NCI-H2227 treated with DMSO at 0.1 percent for 48 hours (cell line): ENCODE measurements at regions not wholly inside any gene's neighbourhood (a gene's known extent, or its start where the extent isn't known, plus 50 kb on each side); places are given as distances from the start of the nearest gene placed in this dataset.
A peak's percentile ranks its signal among the peaks of the same experiment; 100 is the strongest.
"Not testable (repeated sequence)": the region's sequence is repeated elsewhere in the genome, so short reads cannot be mapped to it uniquely, and the experiment has no call there.

ENCODE experiments used
- DNase-seq: peaks from one replicate; lab custom pipeline; 2025; lab: John Stamatoyannopoulos, UW

DNA sequence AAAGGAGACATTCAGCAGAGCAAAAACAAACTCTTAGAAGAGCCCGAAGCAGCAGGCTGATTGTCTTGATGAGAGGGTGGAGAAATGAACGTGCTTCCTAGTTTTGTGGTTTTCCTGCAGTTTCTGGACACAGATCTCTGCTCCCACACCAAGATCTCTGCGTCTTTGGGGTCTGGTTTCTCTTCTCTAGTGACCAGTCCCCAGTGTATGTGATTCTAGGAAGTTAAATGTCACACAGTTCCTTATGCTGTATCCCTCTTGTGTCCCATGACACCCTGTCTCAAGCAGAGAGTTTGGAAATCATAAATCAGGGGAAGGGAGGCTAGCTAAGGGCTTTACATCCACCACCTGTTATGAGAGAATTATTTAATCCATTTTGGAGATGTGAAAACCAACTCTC is 55.4 kb upstream of the KLF14 start:
- DNase-seq = no peak

GRCh38 chr7:130791746-130792145 is 57.7 kb upstream of the KLF14 start:
- DNase-seq = no peak

DNA sequence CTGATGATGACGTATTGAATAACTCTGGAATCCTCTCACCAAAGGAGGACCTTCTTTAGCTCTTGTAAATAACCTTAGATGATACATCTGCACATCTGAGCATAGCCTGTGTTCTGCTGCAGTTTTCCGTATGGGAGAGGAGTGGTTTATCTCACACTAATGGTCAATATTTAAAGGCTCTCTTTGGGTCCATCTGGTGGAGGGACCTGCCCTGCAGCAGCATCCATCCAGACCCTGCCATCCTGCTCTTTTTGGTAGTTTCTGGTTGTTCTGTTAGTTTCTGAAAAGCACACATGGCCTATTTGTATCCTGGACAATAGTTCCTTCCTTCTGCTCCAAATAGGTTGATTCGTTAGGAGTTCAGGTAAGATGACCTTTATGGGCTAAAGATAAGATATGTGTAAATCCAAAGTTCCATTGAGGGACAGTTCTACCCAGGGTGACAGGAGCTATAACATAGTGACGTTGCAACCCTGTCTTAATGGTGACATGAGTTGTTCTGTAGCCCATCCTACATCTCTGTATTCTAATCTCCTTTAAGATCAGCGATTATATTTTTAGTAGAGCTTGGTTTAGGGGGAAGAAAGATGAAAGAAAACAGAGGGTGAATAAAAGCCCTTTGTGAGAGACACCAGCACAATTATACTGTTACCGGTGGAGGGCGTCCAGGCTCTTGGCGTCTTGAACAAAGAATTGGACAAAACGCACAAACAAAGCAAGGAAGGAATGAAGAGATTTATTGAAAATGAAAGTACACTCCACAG is 60.0 kb upstream of the KLF14 start:
- DNase-seq = peak; percentile 79

- no peak for DNase-seq
These were observed 60.6 kb upstream of the KLF14 start for GRCh38 chr7:130794619-130794922.

DNA sequence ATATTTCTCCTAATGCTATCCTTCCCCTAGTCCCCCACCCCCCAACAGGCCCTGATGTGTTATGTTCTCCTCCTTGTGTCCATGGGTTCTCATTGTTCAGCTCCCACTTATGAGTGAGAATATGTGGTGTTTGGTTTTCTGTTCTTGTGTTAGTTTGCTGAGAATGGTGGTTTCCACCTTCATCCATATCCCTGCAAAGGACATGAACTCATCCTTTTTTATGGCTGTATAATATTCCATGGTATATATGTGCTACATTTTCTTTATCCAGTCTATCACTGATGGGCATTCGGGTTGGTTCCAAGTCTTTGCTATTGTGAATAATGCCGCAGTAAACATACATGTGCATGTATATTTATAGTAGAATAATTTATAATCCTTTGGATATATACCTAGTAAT is 62.4 kb upstream of the KLF14 start:
- DNase-seq = not testable (repeated sequence)

DNA sequence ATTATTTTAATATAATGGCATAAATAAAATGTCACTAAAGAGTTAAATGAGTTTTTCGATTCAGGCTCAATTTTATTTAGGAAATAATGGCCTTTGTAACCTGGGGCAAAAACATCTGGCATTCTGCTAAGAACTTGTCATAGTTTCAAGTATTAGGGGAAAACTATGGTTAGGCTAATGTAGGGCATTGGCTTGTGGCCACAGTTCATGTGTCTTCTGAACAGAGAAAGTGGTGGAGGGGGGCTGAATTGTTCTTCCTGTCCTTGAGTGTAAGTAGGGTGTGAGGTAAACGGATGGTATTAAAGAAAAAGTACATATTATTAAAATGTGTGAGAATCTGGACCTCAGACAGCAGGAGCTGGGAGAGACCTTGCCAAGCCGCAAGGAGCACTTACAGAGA is 69.1 kb upstream of the KLF14 start:
- no peak for DNase-seq

DNA sequence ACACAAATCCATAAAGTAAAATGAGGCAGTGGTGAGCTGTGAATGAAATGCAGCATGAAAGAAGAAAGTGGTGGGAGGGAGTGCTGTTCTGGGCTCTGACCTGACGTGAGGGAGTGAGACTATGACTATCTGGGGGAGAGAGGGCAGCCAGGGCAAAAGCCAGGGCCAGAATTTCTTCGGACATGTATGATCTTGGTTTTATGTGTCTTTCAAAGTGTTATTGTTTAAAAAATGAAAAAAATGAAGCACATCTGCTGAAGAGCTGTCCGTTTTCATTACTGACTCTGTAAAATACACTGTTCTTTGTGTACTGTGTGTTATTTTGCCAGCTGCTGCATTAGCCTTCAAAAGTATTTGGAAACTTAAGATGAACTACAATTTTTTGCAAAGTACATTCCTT is 70.2 kb upstream of the KLF14 start:
- DNase-seq = no peak

DNA sequence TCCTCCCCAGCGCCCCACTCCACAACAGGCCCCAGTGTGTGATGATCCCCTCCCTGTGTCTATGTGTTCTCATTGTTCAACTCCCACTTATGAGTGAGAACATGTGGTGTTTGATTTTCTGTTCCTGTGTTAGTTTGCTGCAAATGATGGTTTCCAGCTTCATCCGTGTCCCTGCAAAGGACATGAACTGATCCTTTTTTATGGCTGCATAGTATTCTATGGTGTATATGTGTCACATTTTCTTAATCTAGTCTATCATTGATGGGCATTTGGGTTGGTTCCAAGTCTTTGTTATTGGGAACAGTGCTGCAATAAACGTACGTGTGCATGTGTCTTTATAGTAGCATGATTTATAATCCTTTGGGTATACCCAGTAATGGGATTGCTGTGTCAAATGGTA is 78.8 kb upstream of the KLF14 start:
- DNase-seq = not testable (repeated sequence)

GRCh38 chr7:130814778-130815335 is 80.8 kb upstream of the KLF14 start:
- DNase-seq = no peak

- no peak for DNase-seq
These were observed 84.0 kb upstream of the KLF14 start for GRCh38 chr7:130818056-130818455.

- no peak for DNase-seq
These were observed 87.9 kb upstream of the KLF14 start for GRCh38 chr7:130821864-130822263.

DNA sequence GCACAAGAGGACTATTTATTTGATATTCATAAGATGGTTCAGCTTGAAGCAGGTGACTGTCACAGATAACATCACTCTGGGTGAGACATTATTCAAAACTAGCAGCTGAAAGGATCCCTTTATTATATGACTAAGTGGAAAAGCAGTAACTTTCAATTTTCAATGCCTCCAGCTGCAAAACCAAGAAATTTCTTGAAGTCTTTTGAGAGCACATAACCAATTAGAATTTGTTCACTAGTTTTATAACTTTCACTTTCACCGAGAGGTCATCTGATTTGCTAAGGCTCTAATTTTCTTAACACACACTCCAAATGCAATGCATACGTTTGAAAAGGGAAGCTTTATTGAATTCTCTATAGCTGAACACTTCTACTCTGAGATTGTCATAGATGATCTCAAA is 88.6 kb upstream of the KLF14 start:
- DNase-seq = no peak

GRCh38 chr7:130823060-130823459 is 89.1 kb upstream of the KLF14 start:
- no peak for DNase-seq

GRCh38 chr7:130825819-130826218 is 91.8 kb upstream of the KLF14 start:
- DNase-seq = no peak

DNA sequence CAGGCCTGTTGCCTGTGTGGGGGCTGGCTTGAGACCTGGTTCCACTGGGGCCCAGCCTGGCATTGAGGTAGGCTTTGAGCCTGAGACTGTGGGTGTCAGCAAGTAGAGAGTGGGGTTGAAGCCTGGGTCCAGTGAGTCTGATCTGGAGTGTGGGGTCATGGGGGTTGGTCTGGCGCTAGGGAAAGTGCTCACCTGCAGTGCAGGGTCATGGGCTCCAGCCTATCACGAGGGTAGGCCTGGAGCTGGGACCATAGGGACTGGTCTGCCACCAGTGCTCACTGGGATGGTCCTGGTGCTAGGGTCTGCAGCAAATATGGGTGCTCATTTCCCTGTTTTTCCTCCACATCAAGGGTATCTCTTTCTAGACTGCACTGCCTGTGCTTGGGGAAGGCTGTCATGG is 95.4 kb upstream of the KLF14 start:
- DNase-seq = no peak

- no peak for DNase-seq
These were observed 97.3 kb upstream of the KLF14 start for GRCh38 chr7:130831322-130831721.

GRCh38 chr7:130831817-130832481 is 97.9 kb upstream of the KLF14 start:
- DNase-seq = peak; percentile 72

- no peak for DNase-seq
These were observed 104.7 kb upstream of the KLF14 start for GRCh38 chr7:130838738-130839137.

- no peak for DNase-seq
These were observed 106.6 kb upstream of the KLF14 start for GRCh38 chr7:130840599-130840998.

GRCh38 chr7:130841416-130841815 is 107.4 kb upstream of the KLF14 start:
- DNase-seq = no peak

DNA sequence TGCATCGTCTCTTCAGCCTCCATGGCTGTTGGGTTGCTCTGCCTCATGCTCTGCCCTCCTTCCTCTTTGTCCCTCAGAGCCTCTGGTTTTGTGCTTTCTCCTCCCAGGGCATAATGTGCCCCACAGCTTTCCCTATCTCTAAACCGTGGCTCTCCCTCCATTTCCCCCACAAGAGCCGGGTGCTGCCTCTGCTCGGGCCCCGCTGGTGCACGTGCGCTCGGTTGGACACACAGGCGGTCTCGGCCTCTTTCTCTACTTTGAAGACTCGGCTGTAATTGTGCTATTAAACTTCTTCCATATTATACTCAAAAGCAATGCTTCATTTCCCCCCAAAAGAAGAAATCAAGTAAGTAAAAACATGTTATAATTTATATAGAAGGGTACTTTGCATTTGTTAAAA is 109.7 kb upstream of the KLF14 start:
- DNase-seq = no peak

DNA sequence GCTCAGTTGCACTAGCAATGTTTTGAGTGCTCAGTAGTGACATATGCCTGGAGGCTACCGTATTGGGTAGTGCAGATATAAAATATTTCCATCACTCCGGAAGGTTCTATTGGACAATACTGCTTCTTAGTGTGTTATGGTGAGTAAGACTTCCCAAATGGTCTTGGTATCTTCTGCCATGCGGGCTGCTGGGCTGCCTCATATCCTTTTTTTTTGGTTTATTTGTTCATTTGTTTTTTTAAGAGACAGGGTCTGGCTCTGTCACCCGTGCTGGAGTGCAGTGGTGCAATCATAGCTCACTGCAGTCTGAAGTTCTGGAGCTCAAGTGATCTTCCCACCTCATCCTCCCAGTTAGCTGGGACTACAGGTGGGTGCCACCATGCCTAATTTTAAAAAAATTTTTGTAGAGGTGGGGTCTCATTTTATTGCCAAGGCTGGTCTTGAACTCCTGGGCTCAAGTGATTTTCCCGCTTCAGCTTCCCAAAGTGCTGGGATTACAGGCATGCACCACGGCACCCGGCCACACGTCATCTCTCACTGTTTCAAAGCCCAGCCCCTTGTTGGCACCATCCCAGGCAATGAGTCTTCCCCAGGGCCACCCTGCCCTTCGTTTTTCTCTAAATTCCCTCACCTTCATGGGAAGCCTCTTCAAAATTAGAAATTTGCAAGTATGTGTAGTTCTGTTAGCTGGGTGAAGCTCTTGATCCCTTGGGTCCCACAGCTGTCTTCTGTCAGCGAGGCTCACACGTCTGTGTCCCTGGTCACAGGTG is 111.0 kb upstream of the KLF14 start:
- no peak for DNase-seq

GRCh38 chr7:130845581-130846085 is 111.6 kb upstream of the KLF14 start:
- no peak for DNase-seq
